MM.1S (cell line): ENCODE measurements at regions not wholly inside any gene's neighbourhood (a gene's known extent, or its start where the extent isn't known, plus 50 kb on each side); places are given as distances from the start of the nearest gene placed in this dataset.
"Not testable (repeated sequence)": the region's sequence is repeated elsewhere in the genome, so short reads cannot be mapped to it uniquely, and the experiment has no call there.

Experiments used
- CTCF ChIP-seq: fragments of 300-600 bp; sonication (generic); IDR thresholded peaks from 2 replicates; pipeline ENCODE4 v1.5.1; 2016; ENCODE audit warnings: antibody characterized with exemption, low read length, mixed read lengths
- EZH2 ChIP-seq: fragments of 300-600 bp; sonication (generic); optimal IDR thresholded peaks from 2 replicates; pipeline ENCODE3; 2017; ENCODE audit warnings: low read depth, mild to moderate bottlenecking, antibody characterized with exemption, low read length, mixed read lengths

GRCh38 chr6:154938727-154939285, 56.3 kb upstream of the TIAM2 start:
- TF ChIP-seq CTCF, EZH2: not testable (repeated sequence)
